PC-3 (cell line): ENCODE measurements at regions not wholly inside any gene's neighbourhood (a gene's known extent, or its start where the extent isn't known, plus 50 kb on each side); places are given as distances from the start of the nearest gene placed in this dataset.

Experiments
- EZH2 ChIP-seq: fragments of 300-600 bp; sonication (generic); IDR thresholded peaks from one replicate; pipeline ENCODE4 v1.6.1; 2017; ENCODE audit warnings: antibody characterized with exemption, mild to moderate bottlenecking, low read length; ENCODE audit not compliant: unreplicated experiment
- EZH2phosphoT487 ChIP-seq: fragments of 300-600 bp; sonication (generic); IDR thresholded peaks from 2 replicates; pipeline ENCODE4 v1.6.1; 2018; ENCODE audit warnings: mild to moderate bottlenecking, antibody characterized with exemption, low read length, borderline replicate concordance
- TF ChIP-seq, protein P1 (sequence below): fragments of 300-600 bp; sonication (generic); conservative IDR thresholded peaks from 2 replicates; pipeline ENCODE4 v1.5.1; 2017; ENCODE audit warnings: antibody characterized with exemption, low read depth, mild to moderate bottlenecking, low read length

DNA sequence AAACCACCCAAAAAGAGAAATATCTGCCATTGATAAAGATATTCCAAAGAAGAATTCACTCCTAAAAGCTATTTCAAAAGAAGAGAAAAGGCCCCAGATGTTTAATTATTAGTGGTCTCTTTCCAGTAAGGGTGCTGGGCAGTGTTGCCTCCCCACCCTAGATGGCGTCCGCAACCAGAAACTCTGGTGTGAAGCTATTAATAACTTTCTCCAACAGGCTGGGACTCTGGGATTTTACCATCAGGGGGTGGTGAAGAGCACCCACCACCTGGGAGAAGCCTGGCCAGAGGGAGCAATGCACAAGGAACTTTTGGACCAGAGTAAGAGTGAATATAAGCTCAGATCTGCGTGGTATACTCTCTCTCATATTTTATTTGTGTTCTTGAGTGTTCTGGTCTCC lies 115.4 kb upstream of the TIAM1 start:
- TF ChIP-seq, protein P1, sequence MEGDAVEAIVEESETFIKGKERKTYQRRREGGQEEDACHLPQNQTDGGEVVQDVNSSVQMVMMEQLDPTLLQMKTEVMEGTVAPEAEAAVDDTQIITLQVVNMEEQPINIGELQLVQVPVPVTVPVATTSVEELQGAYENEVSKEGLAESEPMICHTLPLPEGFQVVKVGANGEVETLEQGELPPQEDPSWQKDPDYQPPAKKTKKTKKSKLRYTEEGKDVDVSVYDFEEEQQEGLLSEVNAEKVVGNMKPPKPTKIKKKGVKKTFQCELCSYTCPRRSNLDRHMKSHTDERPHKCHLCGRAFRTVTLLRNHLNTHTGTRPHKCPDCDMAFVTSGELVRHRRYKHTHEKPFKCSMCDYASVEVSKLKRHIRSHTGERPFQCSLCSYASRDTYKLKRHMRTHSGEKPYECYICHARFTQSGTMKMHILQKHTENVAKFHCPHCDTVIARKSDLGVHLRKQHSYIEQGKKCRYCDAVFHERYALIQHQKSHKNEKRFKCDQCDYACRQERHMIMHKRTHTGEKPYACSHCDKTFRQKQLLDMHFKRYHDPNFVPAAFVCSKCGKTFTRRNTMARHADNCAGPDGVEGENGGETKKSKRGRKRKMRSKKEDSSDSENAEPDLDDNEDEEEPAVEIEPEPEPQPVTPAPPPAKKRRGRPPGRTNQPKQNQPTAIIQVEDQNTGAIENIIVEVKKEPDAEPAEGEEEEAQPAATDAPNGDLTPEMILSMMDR = peak; percentile 25; the same call in 1 of the 2 replicates
- TF ChIP-seq EZH2phosphoT487 (no peak), EZH2 (no peak)
